ENCODE measurements at regions not wholly inside any gene's neighbourhood (a gene's known extent, or its start where the extent isn't known, plus 50 kb on each side); places are given as distances from the start of the nearest gene placed in this dataset.

- H3K27ac ChIP-seq (ENCODE audit: low read depth, low read length), result no peak overlapping the region
- H3K4me3 ChIP-seq (ENCODE audit: low read depth, low read length), result no peak overlapping the region
- no peaks in the 10 kb centered on the region for H3K27me3 ChIP-seq (ENCODE audit: control insufficient read depth, insufficient read depth, low read length)
- no peaks in the 10 kb centered on the region for H3K36me3 ChIP-seq (ENCODE audit: control insufficient read depth, insufficient read depth, low read length)
- H3K9ac ChIP-seq (ENCODE audit: low read length), result no peak overlapping the region
- H3K4me1 ChIP-seq (ENCODE audit: control insufficient read depth, insufficient read depth, low read length), result peaks cover under 1% of the 10 kb centered on the region; the same call in 1 of the 2 replicates
- H3K9me3 ChIP-seq (ENCODE audit: control insufficient read depth, insufficient read depth, low read depth, low read length), result no peaks in the 10 kb centered on the region
These were observed 367.6 kb upstream of the MKI67 start for GRCh38 chr10:128493811-128494210.

GRCh38 chr10:128494665-128495064, 368.4 kb upstream of the MKI67 start:
- H3K27me3 ChIP-seq (ENCODE audit: control insufficient read depth, insufficient read depth, low read length), result no peaks in the 10 kb centered on the region
- H3K9ac ChIP-seq (ENCODE audit: low read length), result no peak overlapping the region
- H3K4me1 ChIP-seq (ENCODE audit: control insufficient read depth, insufficient read depth, low read length), result peaks cover 2% of the 10 kb centered on the region; the same call in 1 of the 2 replicates
- no peak overlapping the region for H3K27ac ChIP-seq (ENCODE audit: low read depth, low read length)
- no peak overlapping the region for H3K4me3 ChIP-seq (ENCODE audit: low read depth, low read length)
- H3K36me3 ChIP-seq (ENCODE audit: control insufficient read depth, insufficient read depth, low read length), result no peaks in the 10 kb centered on the region
- H3K9me3 ChIP-seq (ENCODE audit: control insufficient read depth, insufficient read depth, low read depth, low read length), result no peaks in the 10 kb centered on the region

GRCh38 chr10:128497660-128498377, 371.6 kb upstream of the MKI67 start:
- Histone ChIP-seq H3K9ac (ENCODE audit: low read length) (no peak overlapping the region), H3K27ac (ENCODE audit: low read depth, low read length) (no peak overlapping the region)

GRCh38 chr10:128498378-128498730, 372.1 kb upstream of the MKI67 start:
- no peak overlapping the region for H3K9ac ChIP-seq (ENCODE audit: low read length)
- no peaks in the 10 kb centered on the region for H3K9me3 ChIP-seq (ENCODE audit: control insufficient read depth, insufficient read depth, low read depth, low read length)
- no peak overlapping the region for H3K27ac ChIP-seq (ENCODE audit: low read depth, low read length)
- H3K4me1 ChIP-seq (ENCODE audit: control insufficient read depth, insufficient read depth, low read length), result peaks cover 2% of the 10 kb centered on the region; the same call in 1 of the 2 replicates
- H3K4me3 ChIP-seq (ENCODE audit: low read depth, low read length), result no peak overlapping the region
- H3K36me3 ChIP-seq (ENCODE audit: control insufficient read depth, insufficient read depth, low read length), result no peaks in the 10 kb centered on the region
- H3K27me3 ChIP-seq (ENCODE audit: control insufficient read depth, insufficient read depth, low read length), result no peaks in the 10 kb centered on the region

More at GRCh38 chr10:128497660-128498377, 371.6 kb upstream of the MKI67 start:
- H3K9me3 ChIP-seq (ENCODE audit: control insufficient read depth, insufficient read depth, low read depth, low read length), result no peaks in the 10 kb centered on the region
- H3K4me3 ChIP-seq (ENCODE audit: low read depth, low read length), result no peak overlapping the region
- H3K36me3 ChIP-seq (ENCODE audit: control insufficient read depth, insufficient read depth, low read length), result no peaks in the 10 kb centered on the region
- no peaks in the 10 kb centered on the region for H3K27me3 ChIP-seq (ENCODE audit: control insufficient read depth, insufficient read depth, low read length)
- peaks cover 2% of the 10 kb centered on the region; the same call in 1 of the 2 replicates for H3K4me1 ChIP-seq (ENCODE audit: control insufficient read depth, insufficient read depth, low read length)

- H3K36me3 ChIP-seq (ENCODE audit: control insufficient read depth, insufficient read depth, low read length), result no peaks in the 10 kb centered on the region
- H3K9me3 ChIP-seq (ENCODE audit: control insufficient read depth, insufficient read depth, low read depth, low read length), result no peaks in the 10 kb centered on the region
- H3K4me3 ChIP-seq (ENCODE audit: low read depth, low read length), result no peak overlapping the region
- no peaks in the 10 kb centered on the region for H3K27me3 ChIP-seq (ENCODE audit: control insufficient read depth, insufficient read depth, low read length)
- peaks cover 2% of the 10 kb centered on the region; the same call in 1 of the 2 replicates for H3K4me1 ChIP-seq (ENCODE audit: control insufficient read depth, insufficient read depth, low read length)
- no peak overlapping the region for H3K9ac ChIP-seq (ENCODE audit: low read length)
- no peak overlapping the region for H3K27ac ChIP-seq (ENCODE audit: low read depth, low read length)
These were observed 372.5 kb upstream of the MKI67 start for GRCh38 chr10:128498746-128499145.

- Histone ChIP-seq H3K27me3 (ENCODE audit: control insufficient read depth, insufficient read depth, low read length) (no peaks in the 10 kb centered on the region), H3K27ac (ENCODE audit: low read depth, low read length) (no peak overlapping the region), H3K9me3 (ENCODE audit: control insufficient read depth, insufficient read depth, low read depth, low read length) (no peaks in the 10 kb centered on the region), H3K36me3 (ENCODE audit: control insufficient read depth, insufficient read depth, low read length) (no peaks in the 10 kb centered on the region), H3K4me3 (ENCODE audit: low read depth, low read length) (no peak overlapping the region), H3K9ac (ENCODE audit: low read length) (no peak overlapping the region), H3K4me1 (ENCODE audit: control insufficient read depth, insufficient read depth, low read length) (peaks cover 2% of the 10 kb centered on the region; the same call in 1 of the 2 replicates)
These were observed 373.3 kb upstream of the MKI67 start for GRCh38 chr10:128499486-128499885.

GRCh38 chr10:128499956-128500355, 373.7 kb upstream of the MKI67 start:
- Histone ChIP-seq H3K36me3 (ENCODE audit: control insufficient read depth, insufficient read depth, low read length) (no peaks in the 10 kb centered on the region), H3K4me3 (ENCODE audit: low read depth, low read length) (no peak overlapping the region), H3K27ac (ENCODE audit: low read depth, low read length) (no peak overlapping the region), H3K4me1 (ENCODE audit: control insufficient read depth, insufficient read depth, low read length) (peaks cover 2% of the 10 kb centered on the region; the same call in 1 of the 2 replicates), H3K27me3 (ENCODE audit: control insufficient read depth, insufficient read depth, low read length) (no peaks in the 10 kb centered on the region), H3K9me3 (ENCODE audit: control insufficient read depth, insufficient read depth, low read depth, low read length) (no peaks in the 10 kb centered on the region), H3K9ac (ENCODE audit: low read length) (no peak overlapping the region)

- Histone ChIP-seq H3K9me3 (ENCODE audit: control insufficient read depth, insufficient read depth, low read depth, low read length) (no peaks in the 10 kb centered on the region), H3K27ac (ENCODE audit: low read depth, low read length) (no peak overlapping the region), H3K4me3 (ENCODE audit: low read depth, low read length) (no peak overlapping the region), H3K27me3 (ENCODE audit: control insufficient read depth, insufficient read depth, low read length) (no peaks in the 10 kb centered on the region), H3K9ac (ENCODE audit: low read length) (no peak overlapping the region), H3K4me1 (ENCODE audit: control insufficient read depth, insufficient read depth, low read length) (peaks cover 2% of the 10 kb centered on the region; the same call in 1 of the 2 replicates), H3K36me3 (ENCODE audit: control insufficient read depth, insufficient read depth, low read length) (no peaks in the 10 kb centered on the region)
These were observed 374.4 kb upstream of the MKI67 start for GRCh38 chr10:128500642-128501041.

GRCh38 chr10:128505346-128505745, 379.1 kb upstream of the MKI67 start:
- no peaks in the 10 kb centered on the region for H3K27me3 ChIP-seq (ENCODE audit: control insufficient read depth, insufficient read depth, low read length)
- H3K9ac ChIP-seq (ENCODE audit: low read length), result no peak overlapping the region
- no peak overlapping the region for H3K27ac ChIP-seq (ENCODE audit: low read depth, low read length)
- no peaks in the 10 kb centered on the region; the same call in 1 of the 2 replicates for H3K9me3 ChIP-seq (ENCODE audit: control insufficient read depth, insufficient read depth, low read depth, low read length)
- no peaks in the 10 kb centered on the region for H3K36me3 ChIP-seq (ENCODE audit: control insufficient read depth, insufficient read depth, low read length)
- H3K4me3 ChIP-seq (ENCODE audit: low read depth, low read length), result no peak overlapping the region
- H3K4me1 ChIP-seq (ENCODE audit: control insufficient read depth, insufficient read depth, low read length), result no peaks in the 10 kb centered on the region

- Histone ChIP-seq H3K9me3 (ENCODE audit: control insufficient read depth, insufficient read depth, low read depth, low read length) (no peaks in the 10 kb centered on the region; the same call in 1 of the 2 replicates), H3K27ac (ENCODE audit: low read depth, low read length) (no peak overlapping the region), H3K4me1 (ENCODE audit: control insufficient read depth, insufficient read depth, low read length) (no peaks in the 10 kb centered on the region), H3K9ac (ENCODE audit: low read length) (no peak overlapping the region), H3K27me3 (ENCODE audit: control insufficient read depth, insufficient read depth, low read length) (no peaks in the 10 kb centered on the region), H3K4me3 (ENCODE audit: low read depth, low read length) (no peak overlapping the region), H3K36me3 (ENCODE audit: control insufficient read depth, insufficient read depth, low read length) (no peaks in the 10 kb centered on the region)
These were observed 380.2 kb upstream of the MKI67 start for GRCh38 chr10:128506423-128506822.

- Histone ChIP-seq H3K27ac (ENCODE audit: low read depth, low read length) (no peak overlapping the region), H3K27me3 (ENCODE audit: control insufficient read depth, insufficient read depth, low read length) (no peaks in the 10 kb centered on the region)
These were observed 380.8 kb upstream of the MKI67 start for GRCh38 chr10:128507066-128507465.

More at GRCh38 chr10:128507066-128507465, 380.8 kb upstream of the MKI67 start:
- Histone ChIP-seq H3K4me1 (ENCODE audit: control insufficient read depth, insufficient read depth, low read length) (no peaks in the 10 kb centered on the region), H3K4me3 (ENCODE audit: low read depth, low read length) (no peak overlapping the region), H3K9ac (ENCODE audit: low read length) (no peak overlapping the region), H3K9me3 (ENCODE audit: control insufficient read depth, insufficient read depth, low read depth, low read length) (no peaks in the 10 kb centered on the region; the same call in 1 of the 2 replicates), H3K36me3 (ENCODE audit: control insufficient read depth, insufficient read depth, low read length) (no peaks in the 10 kb centered on the region)

All from HUES6 (cell line).